DND-41 (cell line): ENCODE measurements at regions not wholly inside any gene's neighbourhood (a gene's known extent, or its start where the extent isn't known, plus 50 kb on each side); places are given as distances from the start of the nearest gene placed in this dataset.

Source experiments
- ATAC-seq: fragments of 200-7000 bp; cut with Tn5 transposase; 3 replicates; pipeline ENCODE4 v1.9.1; 2021; ENCODE audit warnings: low read depth; ENCODE audit not compliant: insufficient read depth
- DNase-seq: peaks from one replicate; pipeline ENCODE4 v3.0.0-alpha.2; 2020
- H2AFZ ChIP-seq: 2 replicates; pipeline ENCODE4 v1.6.0; 2012; ENCODE audit warnings: low read depth, low read length
- H3K27ac ChIP-seq: 2 replicates; pipeline ENCODE4 v1.5.1; 2012; ENCODE audit warnings: low read length, inconsistent platforms
- H3K27me3 ChIP-seq: fragments of 200-600 bp; sonication (generic); 2 replicates; pipeline ENCODE4 v1.6.0; 2012; ENCODE audit warnings: low read length, mild to moderate bottlenecking, inconsistent platforms; ENCODE audit not compliant: insufficient read depth, poor library complexity
- H3K36me3 ChIP-seq: 2 replicates; pipeline ENCODE4 v1.5.1; 2012; ENCODE audit warnings: low read length, inconsistent platforms; ENCODE audit not compliant: insufficient read depth
- H3K4me1 ChIP-seq: 2 replicates; pipeline ENCODE4 v1.5.1; 2012; ENCODE audit warnings: mild to moderate bottlenecking, low read length; ENCODE audit not compliant: insufficient read depth
- H3K4me2 ChIP-seq: 2 replicates; pipeline ENCODE4 v1.6.0; 2012; ENCODE audit warnings: mild to moderate bottlenecking, moderate library complexity, low read length, inconsistent platforms; ENCODE audit not compliant: insufficient read depth
- H3K4me3 ChIP-seq, 2 experiments: fragments of 200-600 bp in 1 of 2; shearing (Covaris generic) in 1 of 2; 2 replicates each; pipeline ENCODE4 v1.5.1; 2012 to 2016; ENCODE audit warnings: inconsistent platforms in 2 of 2, low read length in 2 of 2, mild to moderate bottlenecking in 2 of 2, low read depth in 1 of 2, moderate library complexity in 1 of 2
- H3K79me2 ChIP-seq: 2 replicates; pipeline ENCODE4 v1.6.0; 2012; ENCODE audit warnings: low read length, inconsistent platforms; ENCODE audit not compliant: insufficient read depth
- H3K9ac ChIP-seq: 2 replicates; pipeline ENCODE4 v1.6.0; 2012; ENCODE audit warnings: low read depth, mild to moderate bottlenecking, inconsistent platforms, low read length, moderate library complexity
- H3K9me3 ChIP-seq: 2 replicates; pipeline ENCODE4 v1.5.1; 2012; ENCODE audit warnings: low read length, moderate library complexity, mild to moderate bottlenecking, inconsistent platforms; ENCODE audit not compliant: insufficient read depth, severe bottlenecking
- H4K20me1 ChIP-seq: 2 replicates; pipeline ENCODE4 v1.6.0; 2012; ENCODE audit warnings: low read length; ENCODE audit not compliant: insufficient read depth
- EZH2 ChIP-seq: IDR thresholded peaks from 3 replicates; pipeline ENCODE4 v1.6.1; 2012; ENCODE audit warnings: borderline replicate concordance, low read depth, mild to moderate bottlenecking, moderate library complexity, low read length, inconsistent platforms; ENCODE audit not compliant: severe bottlenecking
- TF ChIP-seq, protein P1 (sequence below): IDR thresholded peaks from 2 replicates; pipeline ENCODE4 v1.5.1; 2012; ENCODE audit warnings: borderline replicate concordance, low read length, moderate library complexity, mild to moderate bottlenecking; ENCODE audit not compliant: poor library complexity, severe bottlenecking; ENCODE audit errors: extremely low read depth

DNA sequence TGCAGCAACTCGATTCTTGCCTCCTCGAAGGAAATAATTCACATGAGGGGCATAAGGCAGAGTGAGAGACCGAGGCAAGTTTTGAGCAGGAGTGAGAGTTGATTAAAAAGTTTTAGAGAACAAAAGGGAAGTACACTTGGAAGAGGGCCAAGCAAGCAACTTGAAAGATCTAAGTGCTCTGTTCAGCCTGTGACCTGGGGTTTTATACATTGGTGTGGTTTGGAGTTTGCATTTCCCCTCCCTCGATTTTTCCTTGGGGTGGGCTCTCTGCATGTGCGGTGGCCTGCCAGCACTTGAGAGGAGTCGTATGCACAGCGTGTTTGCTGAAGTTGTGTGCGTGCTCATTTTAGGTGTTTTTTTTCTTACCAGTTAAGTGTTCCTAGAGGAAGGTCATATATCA is 356.4 kb downstream of the KLHL4 start:
- TF ChIP-seq, protein P1, sequence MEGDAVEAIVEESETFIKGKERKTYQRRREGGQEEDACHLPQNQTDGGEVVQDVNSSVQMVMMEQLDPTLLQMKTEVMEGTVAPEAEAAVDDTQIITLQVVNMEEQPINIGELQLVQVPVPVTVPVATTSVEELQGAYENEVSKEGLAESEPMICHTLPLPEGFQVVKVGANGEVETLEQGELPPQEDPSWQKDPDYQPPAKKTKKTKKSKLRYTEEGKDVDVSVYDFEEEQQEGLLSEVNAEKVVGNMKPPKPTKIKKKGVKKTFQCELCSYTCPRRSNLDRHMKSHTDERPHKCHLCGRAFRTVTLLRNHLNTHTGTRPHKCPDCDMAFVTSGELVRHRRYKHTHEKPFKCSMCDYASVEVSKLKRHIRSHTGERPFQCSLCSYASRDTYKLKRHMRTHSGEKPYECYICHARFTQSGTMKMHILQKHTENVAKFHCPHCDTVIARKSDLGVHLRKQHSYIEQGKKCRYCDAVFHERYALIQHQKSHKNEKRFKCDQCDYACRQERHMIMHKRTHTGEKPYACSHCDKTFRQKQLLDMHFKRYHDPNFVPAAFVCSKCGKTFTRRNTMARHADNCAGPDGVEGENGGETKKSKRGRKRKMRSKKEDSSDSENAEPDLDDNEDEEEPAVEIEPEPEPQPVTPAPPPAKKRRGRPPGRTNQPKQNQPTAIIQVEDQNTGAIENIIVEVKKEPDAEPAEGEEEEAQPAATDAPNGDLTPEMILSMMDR = no peak
- TF ChIP-seq EZH2 = no peak
- DNase-seq (no peak), ATAC-seq (no peak)
- Histone ChIP-seq H3K27ac (no peak overlapping the region), H3K79me2 (no peaks in the 10 kb centered on the region), H3K4me1 (peaks cover 12% of the 10 kb centered on the region), H3K4me2 (peak overlapping the region; percentile 45), H2AFZ (no peak overlapping the region), H3K9me3 (no peaks in the 10 kb centered on the region), H3K4me3 (no peak overlapping the region), H3K36me3 (no peaks in the 10 kb centered on the region), H3K27me3 (no peaks in the 10 kb centered on the region), H3K9ac (no peak overlapping the region), H4K20me1 (no peaks in the 10 kb centered on the region)

DNA sequence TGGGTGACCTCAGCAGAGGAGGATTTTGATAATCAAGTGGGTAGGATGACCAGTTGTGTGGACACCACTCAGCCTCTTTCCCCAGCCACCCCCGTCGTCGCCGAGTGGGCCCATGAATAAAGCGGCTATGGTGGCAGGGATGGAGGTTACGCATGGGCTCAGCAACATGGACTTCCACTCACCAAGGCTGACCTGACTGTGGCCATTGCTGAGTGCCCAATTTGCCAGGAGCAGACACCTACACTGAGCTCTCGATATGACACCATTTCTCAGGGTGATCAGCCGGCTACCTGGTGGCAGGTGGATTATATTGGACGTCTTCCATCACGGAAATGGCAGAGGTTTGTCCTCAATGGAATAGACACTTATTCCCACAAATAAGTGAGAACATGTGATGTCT is 361.3 kb downstream of the KLHL4 start:
- TF ChIP-seq, protein P1 = no peak
- TF ChIP-seq EZH2 = no peak
- H3K4me3 ChIP-seq = no peak overlapping the region
- no peaks in the 10 kb centered on the region for H3K27me3 ChIP-seq
- DNase-seq (no peak), ATAC-seq (no peak)
- no peaks in the 10 kb centered on the region for H4K20me1 ChIP-seq
- H3K79me2 ChIP-seq = no peaks in the 10 kb centered on the region
- H3K4me2 ChIP-seq = no peak overlapping the region
- no peaks in the 10 kb centered on the region for H3K36me3 ChIP-seq
- no peak overlapping the region for H3K27ac ChIP-seq
- no peaks in the 10 kb centered on the region for H3K9me3 ChIP-seq
- peaks cover 7% of the 10 kb centered on the region for H3K4me1 ChIP-seq
- no peak overlapping the region for H3K9ac ChIP-seq
- no peak overlapping the region for H2AFZ ChIP-seq

- Histone ChIP-seq H3K4me1 (no peaks in the 10 kb centered on the region), H3K27ac (no peak overlapping the region), H3K79me2 (no peaks in the 10 kb centered on the region), H3K4me3 (no peak overlapping the region), H3K4me2 (no peak overlapping the region), H3K36me3 (no peaks in the 10 kb centered on the region), H4K20me1 (no peaks in the 10 kb centered on the region), H3K9me3 (no peaks in the 10 kb centered on the region), H3K27me3 (no peaks in the 10 kb centered on the region), H2AFZ (no peak overlapping the region), H3K9ac (no peak overlapping the region)
- TF ChIP-seq, protein P1 = no peak
- TF ChIP-seq EZH2 = no peak
- ATAC-seq (no peak), DNase-seq (no peak)
Measured at GRCh38 chrX:87890437-87890836, 372.8 kb downstream of the KLHL4 start.

- ATAC-seq (no peak), DNase-seq (no peak)
- H3K9me3 ChIP-seq = no peaks in the 10 kb centered on the region
- no peak overlapping the region for H3K9ac ChIP-seq
- H2AFZ ChIP-seq = no peak overlapping the region
- no peaks in the 10 kb centered on the region for H3K27me3 ChIP-seq
- H3K79me2 ChIP-seq = no peaks in the 10 kb centered on the region
- TF ChIP-seq EZH2 = no peak
- TF ChIP-seq, protein P1 = no peak
- no peak overlapping the region for H3K27ac ChIP-seq
- no peak overlapping the region for H3K4me3 ChIP-seq
- H3K4me1 ChIP-seq = no peaks in the 10 kb centered on the region
- H4K20me1 ChIP-seq = no peaks in the 10 kb centered on the region
- no peaks in the 10 kb centered on the region for H3K36me3 ChIP-seq
- H3K4me2 ChIP-seq = no peak overlapping the region
Measured at GRCh38 chrX:87895421-87895820, 377.8 kb downstream of the KLHL4 start.
